Ovary (tissue), 7 donors: ENCODE measurements at regions not wholly inside any gene's neighbourhood (a gene's known extent, or its start where the extent isn't known, plus 50 kb on each side); places are given as distances from the start of the nearest gene placed in this dataset.

Experiments
- DNase-seq, 5 donors: peaks; one replicate each; pipeline ENCODE4 v3.0.0-alpha.2; 2019 to 2020
- H3K27ac ChIP-seq, 2 donors: fragments of 200-600 bp; one replicate each; pipeline versions ENCODE4 v1.5.1 to v1.8.0; 2019 to 2022
- H3K27me3 ChIP-seq: fragments of 200-600 bp; one replicate; pipeline ENCODE4 v1.8.0; 2022
- H3K36me3 ChIP-seq: fragments of 200-600 bp; sonication (generic); one replicate; pipeline ENCODE4 v1.5.1; 2019
- H3K4me1 ChIP-seq: one replicate; pipeline ENCODE4 v1.8.1; 2013; ENCODE audit warnings: mild to moderate bottlenecking, moderate library complexity; ENCODE audit not compliant: insufficient read depth
- H3K4me3 ChIP-seq: fragments of 200-600 bp; sonication (generic); one replicate; pipeline ENCODE4 v1.5.1; 2017
- H3K9me3 ChIP-seq, 2 donors: fragments of 200-600 bp in 1 of 2; sonication (generic) in 1 of 2; one replicate each; pipeline versions ENCODE4 v1.5.1 to v1.8.1; 2013 to 2019; ENCODE audit warnings: mild to moderate bottlenecking in 1 of 2, moderate library complexity in 1 of 2
- CTCF ChIP-seq, 3 donors: fragments of 450-650 bp in 2 of 3; fragments of 200-600 bp in 1 of 3; IDR thresholded peaks; one replicate each; pipeline versions ENCODE4 v1.5.1 to v1.8.0; 2016 to 2022; ENCODE audit warnings: antibody characterized with exemption in 3 of 3, mild to moderate bottlenecking in 1 of 3
- EP300 ChIP-seq: sonication (generic); formaldehyde crosslinking; IDR thresholded peaks from one replicate; pipeline ENCODE4 v1.6.1; 2017; ENCODE audit warnings: antibody characterized with exemption
- POLR2A ChIP-seq: fragments of 450-650 bp; IDR thresholded peaks from one replicate; pipeline ENCODE4 v1.6.1; 2017; ENCODE audit warnings: antibody characterized with exemption, mild to moderate bottlenecking, moderate library complexity
- WGBS, 3 donors: extraction: QIAGEN DNeasy Blood & Tissue Kit in 1 of 3; methylation state at CpG; one replicate each; pipeline versions ENCODE4 v1.1.5 to v1.1.7; 2013 to 2017; 5-methylcytosine and 5-hydroxymethylcytosine counted together
- intact Hi-C, 4 donors: fragments of 100-400 bp; cut with DNase I; formaldehyde crosslinking; loops; one replicate each; pipeline versions ENCODE4 v1.11.0 to v1.15.1; 2022 to 2023
- donor health status: DM: no; HTN: no; CAD: no; lungs with moderate emphysema.
- donor health status: DM: no; HTN: no; CAD: no.
- donor health status: Bipolar disorder and iron deficiency.
- donor health status: DM: no; HTN: no; CAD: no.
- donor health status: DM: yes; HTN: yes; CAD: no.

- Histone ChIP-seq H3K27me3 (no peaks in the 10 kb centered on the region), H3K4me3 (no peak overlapping the region), H3K27ac (no peak overlapping the region), H3K4me1 (no peaks in the 10 kb centered on the region), H3K9me3 (no peaks in the 10 kb centered on the region), H3K36me3 (no peaks in the 10 kb centered on the region)
- TF ChIP-seq EP300 (no peak), CTCF (IDR thresholded peaks at IDR 0.05) (no peak), POLR2A (no peak)
- intact Hi-C loops: no loop called here
- WGBS, 3 donors: 27 to 31% (median 28%) methylated on average over 16 of the region's 16 CpGs
- DNase-seq: peak in 1 of 5 donors; percentile 33
These were observed 103.4 kb upstream of the KLHL25 start for GRCh38 chr15:85897895-85898717.

- H3K27me3 ChIP-seq: no peaks in the 10 kb centered on the region
- no peak for DNase-seq
- no peaks in the 10 kb centered on the region for H3K36me3 ChIP-seq
- H3K9me3 ChIP-seq: no peaks in the 10 kb centered on the region
- H3K27ac ChIP-seq: no peak overlapping the region
- TF ChIP-seq EP300 (no peak), CTCF (IDR thresholded peaks at IDR 0.05) (no peak), POLR2A (no peak)
- intact Hi-C loops: no loop called here
- no peak overlapping the region for H3K4me3 ChIP-seq
- no peaks in the 10 kb centered on the region for H3K4me1 ChIP-seq
- WGBS, 3 donors: 42 to 51% (median 43%) methylated on average over 9 of the region's 9 CpGs
These were observed 105.2 kb upstream of the KLHL25 start for GRCh38 chr15:85899927-85900326.

GRCh38 chr15:85905751-85906450, 111.2 kb upstream of the KLHL25 start:
- H3K4me3 ChIP-seq: no peak overlapping the region
- no peaks in the 10 kb centered on the region for H3K27me3 ChIP-seq
- H3K27ac ChIP-seq: no peak overlapping the region
- no peaks in the 10 kb centered on the region for H3K4me1 ChIP-seq
- intact Hi-C loops: loop anchor here in 1 of 4 donors (5.0 kb wide), 1 partner anchor 1356 kb away; no protein-coding TSS in a partner anchor
- WGBS, 3 donors: 62 to 69% (median 69%) methylated on average over 12 of the region's 12 CpGs
- H3K9me3 ChIP-seq: no peaks in the 10 kb centered on the region
- TF ChIP-seq EP300 (no peak), CTCF (IDR thresholded peaks at IDR 0.05) (no peak), POLR2A (no peak)
- DNase-seq: no peak
- no peaks in the 10 kb centered on the region for H3K36me3 ChIP-seq

- Histone ChIP-seq H3K4me3 (no peak overlapping the region), H3K4me1 (no peaks in the 10 kb centered on the region), H3K9me3 (no peaks in the 10 kb centered on the region), H3K36me3 (no peaks in the 10 kb centered on the region), H3K27me3 (no peaks in the 10 kb centered on the region), H3K27ac (no peak overlapping the region)
- intact Hi-C loops: loop anchor here in 1 of 4 donors (5.0 kb wide), 1 partner anchor 1356 kb away; no protein-coding TSS in a partner anchor
- TF ChIP-seq CTCF (IDR thresholded peaks at IDR 0.05) (no peak), POLR2A (no peak), EP300 (no peak)
- whole genome bisulfite sequencing, 3 donors: 29 to 46% (median 35%) methylated on average over 2 of the region's 2 CpGs
- DNase-seq: no peak
These were observed 111.9 kb upstream of the KLHL25 start for GRCh38 chr15:85906640-85907039.
